HepG2 (cell line): ENCODE measurements at regions not wholly inside any gene's neighbourhood (a gene's known extent, or its start where the extent isn't known, plus 50 kb on each side); places are given as distances from the start of the nearest gene placed in this dataset.

ENCODE experiments used
- ATAC-seq: fragments of 200-7000 bp; cut with Tn5 transposase; 3 replicates; pipeline ENCODE4 v1.9.1; 2020; ENCODE audit warnings: mild to moderate bottlenecking, moderate library complexity
- BruUV-seq: library from RNA; stranded (reverse); fragments of 400-500 nt; replicated peaks from 2 replicates; lab custom pipeline; 2021; lab: Mats Ljungman, UMichigan
- CTCF ChIA-PET: fragments of 300-600 bp; formaldehyde crosslinking; extraction: SDS; loops from one replicate; lab custom pipeline; 2021; ENCODE audit warnings: low total read pairs, inconsistent platforms, low intra/inter-chr PET ratio; lab: Yijun Ruan, JAX
- POLR2A ChIA-PET: fragments of 350-600 bp; sonication (Branson Sonifier 250); formaldehyde crosslinking; loops from one replicate; lab custom pipeline; 2020; ENCODE audit warnings: antibody characterized with exemption, inconsistent platforms; lab: Yijun Ruan, JAX
- DNase-seq: peaks from one replicate; pipeline ENCODE4 v3.0.0-alpha.2; 2015; ENCODE audit warnings: low spot score
- FAIRE-seq: peaks from 3 replicates; lab custom pipeline; 2011; peaks lifted over from hg19 to GRCh38; lab: Jason Lieb, UNC
- H2AFZ ChIP-seq: one replicate; pipeline ENCODE4 v1.6.1; 2011; ENCODE audit warnings: low read length, inconsistent platforms
- H3K27ac ChIP-seq: fragments of 300-600 bp; 3 replicates; pipeline ENCODE4 v1.8.0; 2011; ENCODE audit warnings: mixed run types, mild to moderate bottlenecking, mixed read lengths, low read length, inconsistent platforms; ENCODE audit not compliant: insufficient read depth; ENCODE audit errors: extremely low read length
- H3K27me3 ChIP-seq, 2 experiments: fragments of 200-600 bp in 1 of 2; 2 replicates in 1 of 2; 3 replicates in 1 of 2; pipeline versions ENCODE4 v1.6.0 to v1.8.0; 2011; ENCODE audit warnings: low read length in 2 of 2, mild to moderate bottlenecking in 2 of 2, moderate library complexity in 2 of 2, inconsistent platforms in 1 of 2; ENCODE audit not compliant: insufficient read depth in 2 of 2, control insufficient read depth in 1 of 2
- H3K36me3 ChIP-seq, 2 experiments: fragments of 200-600 bp in 1 of 2; replicated peaks in 1 of 2; 2 replicates in 1 of 2; 3 replicates in 1 of 2; pipeline versions ENCODE4 v1.5.1 to v1.8.0; 2011; ENCODE audit warnings: low read length in 2 of 2, inconsistent platforms in 1 of 2; ENCODE audit not compliant: insufficient read depth in 2 of 2, control insufficient read depth in 1 of 2
- H3K4me1 ChIP-seq: 2 replicates; pipeline ENCODE4 v1.5.1; 2012; ENCODE audit warnings: low read length, inconsistent platforms; ENCODE audit not compliant: insufficient read depth
- H3K4me2 ChIP-seq: 2 replicates; pipeline ENCODE4 v1.6.0; 2011; ENCODE audit warnings: low read depth, low read length, inconsistent platforms
- H3K4me3 ChIP-seq, 3 experiments: fragments of 200-600 bp in 1 of 3; sonication (generic), shearing (Covaris generic) in 1 of 3; replicated peaks in 1 of 3; 2 replicates each; pipeline ENCODE4 v1.5.1; 2011 to 2016; ENCODE audit warnings: low read length in 3 of 3, inconsistent platforms in 2 of 3, low read depth in 2 of 3, mild to moderate bottlenecking in 2 of 3, control low read depth in 1 of 3, mixed read lengths in 1 of 3; ENCODE audit not compliant: insufficient read depth in 1 of 3
- H3K79me2 ChIP-seq: one replicate; pipeline ENCODE4 v1.6.1; 2011; ENCODE audit warnings: low read length, inconsistent platforms; ENCODE audit not compliant: insufficient read depth
- H3K9ac ChIP-seq: 2 replicates; pipeline ENCODE4 v1.6.0; 2011; ENCODE audit warnings: mild to moderate bottlenecking, low read depth, low read length, inconsistent platforms; ENCODE audit not compliant: insufficient read depth
- H3K9me3 ChIP-seq: 2 replicates; pipeline ENCODE4 v1.5.1; 2012; ENCODE audit warnings: mild to moderate bottlenecking, low read length
- H4K20me1 ChIP-seq: 2 replicates; pipeline ENCODE4 v1.6.0; 2011; ENCODE audit warnings: inconsistent platforms, mild to moderate bottlenecking, low read length, moderate library complexity; ENCODE audit not compliant: insufficient read depth
- CREB1 ChIP-seq, 2 experiments: fragments of 450-650 bp in 1 of 2; IDR thresholded peaks; 2 replicates each; pipeline ENCODE4 v1.6.1; 2016 to 2017; ENCODE audit warnings: control low read depth in 1 of 2, mild to moderate bottlenecking in 1 of 2, missing compliant biosample characterization in 1 of 2, missing genetic modification characterization in 1 of 2
- PCBP2 ChIP-seq: fragments of 200-400 bp; formaldehyde crosslinking; optimal IDR thresholded peaks from 2 replicates; pipeline ENCODE3; 2018; ENCODE audit warnings: low read length, low read depth; ENCODE audit not compliant: poor library complexity, severe bottlenecking
- SP1 ChIP-seq, 2 experiments: fragments of 450-650 bp in 1 of 2; sonication (generic) in 1 of 2; formaldehyde crosslinking in 1 of 2; IDR thresholded peaks; 2 replicates each; pipeline versions ENCODE4 v1.4.0 to v1.6.1; 2016 to 2020; ENCODE audit warnings: missing genetic modification reagents in 1 of 2
- WGBS: methylation state at CpG from one replicate; pipeline ENCODE4 v1.1.6; 2017; ENCODE audit warnings: low lambda C conversion rate; 5-methylcytosine and 5-hydroxymethylcytosine counted together
- in situ Hi-C: cut with HindIII; loops from 2 replicates; pipeline ENCODE4 v1.10.0; 2017; ENCODE audit warnings: low pct_unique_long_range_greater_than_20kb; ENCODE audit not compliant: extremely low pct_ligation_motif_present
- intact Hi-C: fragments of 100-400 bp; cut with micrococcal nuclease; formaldehyde crosslinking; loops from one replicate; pipeline ENCODE4 v1.10.0; 2022; ENCODE audit not compliant: unreplicated experiment
- TF ChIP-seq, protein P1 (sequence below): sonication (generic); formaldehyde crosslinking; IDR thresholded peaks from 2 replicates; pipeline ENCODE4 v1.5.1; 2020; ENCODE audit warnings: mild to moderate bottlenecking, missing genetic modification reagents, moderate library complexity

DNA sequence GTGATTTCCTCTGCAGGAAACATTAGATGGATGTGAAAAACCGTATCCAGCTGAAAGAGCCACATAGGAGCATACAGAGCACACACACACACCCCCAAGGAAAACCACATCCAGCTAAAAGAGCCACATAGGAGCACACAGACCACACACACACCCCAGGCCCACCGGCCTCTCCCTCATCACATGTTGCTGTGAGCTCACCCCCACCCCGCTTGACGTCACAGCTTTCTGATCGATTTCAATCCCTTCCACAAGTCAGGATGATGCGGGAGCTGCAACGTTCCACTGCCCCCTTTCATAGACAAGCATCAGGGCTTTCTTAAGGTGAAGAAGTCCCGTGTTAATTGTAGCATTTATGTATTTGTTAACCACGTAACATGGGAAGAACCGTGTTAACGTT is 72.4 kb upstream of the SOX1 start:
- POLR2A ChIA-PET = no interaction called here
- BruUV-seq = no TSS peak
- 11% methylated on average over 10 of the region's 11 CpGs for WGBS

DNA sequence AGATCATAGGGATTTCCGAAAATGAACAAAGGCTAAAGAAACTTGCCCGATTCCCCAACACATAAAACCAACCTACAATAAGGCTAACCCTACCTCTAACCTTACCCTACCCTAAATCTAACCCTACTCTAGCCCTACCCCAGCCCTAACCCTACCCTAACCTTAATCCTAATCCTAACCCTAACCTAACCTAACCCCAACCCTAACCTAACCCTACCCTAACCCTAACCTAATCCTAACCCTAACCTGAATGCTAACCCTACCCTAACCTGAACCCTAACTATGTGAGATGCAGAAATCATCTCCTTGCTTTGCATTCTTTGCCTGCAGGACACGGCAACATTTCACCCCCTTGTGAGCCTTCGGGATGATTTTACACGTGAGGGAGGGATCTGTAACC is 67.6 kb upstream of the SOX1 start:
- Histone ChIP-seq H3K4me1 (no peaks in the 10 kb centered on the region), H3K9me3 (no peaks in the 10 kb centered on the region), H3K79me2 (no peaks in the 10 kb centered on the region), H3K27me3 (peaks cover 0 to 22% of the 10 kb centered on the region in 2 experiments; a peak in 1 of 5 replicates), H3K27ac (no peak overlapping the region), H3K9ac (no peak overlapping the region), H3K36me3 (no peaks in the 10 kb centered on the region), H3K4me3 (no peak overlapping the region), H2AFZ (no peak overlapping the region), H4K20me1 (no peaks in the 10 kb centered on the region), H3K4me2 (no peak overlapping the region)
- ChIA-PET POLR2A (no interaction called here), CTCF (no interaction called here)
- in situ Hi-C loops = no loop called here
- 12% methylated on average over 5 of the region's 5 CpGs for WGBS
- TF ChIP-seq PCBP2 (peak; percentile 53), SP1 (IDR thresholded peaks at IDR 0.05) (no peak), SP1 (CRISPR knock-in tag; IDR thresholded peaks at IDR 0.05) (no peak)
- DNase-seq = no peak
- no TSS peak for BruUV-seq
- no peak for FAIRE-seq
- intact Hi-C loops = no loop called here
- ATAC-seq = no peak

More for the DNA sequence above, 72.4 kb upstream of the SOX1 start:
- FAIRE-seq = no peak
- Histone ChIP-seq H2AFZ (no peak overlapping the region), H3K4me3 (no peak overlapping the region), H3K79me2 (no peaks in the 10 kb centered on the region), H3K9me3 (peaks cover 24% of the 10 kb centered on the region), H3K9ac (no peak overlapping the region), H3K4me1 (no peaks in the 10 kb centered on the region), H4K20me1 (no peaks in the 10 kb centered on the region), H3K27me3 (peaks cover 0 to 15% of the 10 kb centered on the region in 2 experiments; a peak in 1 of 5 replicates), H3K4me2 (no peak overlapping the region), H3K36me3 (no peaks in the 10 kb centered on the region), H3K27ac (no peak overlapping the region)
- ATAC-seq = no peak
- DNase-seq = no peak
- CTCF ChIA-PET = no interaction called here
- in situ Hi-C loops = no loop called here
- intact Hi-C loops = no loop called here
- TF ChIP-seq CREB1 (IDR thresholded peaks at IDR 0.05) (peak; percentile 72), CREB1 (CRISPR knock-in tag; IDR thresholded peaks at IDR 0.05) (no peak)
- TF ChIP-seq, protein P1, sequence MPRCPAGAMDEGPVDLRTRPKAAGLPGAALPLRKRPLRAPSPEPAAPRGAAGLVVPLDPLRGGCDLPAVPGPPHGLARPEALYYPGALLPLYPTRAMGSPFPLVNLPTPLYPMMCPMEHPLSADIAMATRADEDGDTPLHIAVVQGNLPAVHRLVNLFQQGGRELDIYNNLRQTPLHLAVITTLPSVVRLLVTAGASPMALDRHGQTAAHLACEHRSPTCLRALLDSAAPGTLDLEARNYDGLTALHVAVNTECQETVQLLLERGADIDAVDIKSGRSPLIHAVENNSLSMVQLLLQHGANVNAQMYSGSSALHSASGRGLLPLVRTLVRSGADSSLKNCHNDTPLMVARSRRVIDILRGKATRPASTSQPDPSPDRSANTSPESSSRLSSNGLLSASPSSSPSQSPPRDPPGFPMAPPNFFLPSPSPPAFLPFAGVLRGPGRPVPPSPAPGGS (CRISPR knock-in tag) = no peak
